ENCODE measurements at regions not wholly inside any gene's neighbourhood (a gene's known extent, or its start where the extent isn't known, plus 50 kb on each side); places are given as distances from the start of the nearest gene placed in this dataset.

- DNase-seq (ENCODE audit: low spot score): no peak
Observed at GRCh38 chr13:50589139-50589538, 254.4 kb downstream of the DLEU7 start.

GRCh38 chr13:50589651-50590054 is 253.8 kb downstream of the DLEU7 start:
- DNase-seq (ENCODE audit: low spot score): no peak

- DNase-seq (ENCODE audit: low spot score): no peak
Observed at GRCh38 chr13:50592412-50593155, 250.9 kb downstream of the DLEU7 start.

- no peak for DNase-seq (ENCODE audit: low spot score)
Observed at GRCh38 chr13:50593207-50593606, 250.3 kb downstream of the DLEU7 start.

GRCh38 chr13:50594276-50595051 is 249.0 kb downstream of the DLEU7 start:
- no peak for DNase-seq (ENCODE audit: low spot score)

GRCh38 chr13:50595196-50595595 is 248.3 kb downstream of the DLEU7 start:
- DNase-seq (ENCODE audit: low spot score): no peak

GRCh38 chr13:50596156-50596555 is 247.3 kb downstream of the DLEU7 start:
- no peak for DNase-seq (ENCODE audit: low spot score)

- no peak for DNase-seq (ENCODE audit: low spot score)
Observed at GRCh38 chr13:50596776-50597203, 246.7 kb downstream of the DLEU7 start.

GRCh38 chr13:50598338-50598737 is 245.2 kb downstream of the DLEU7 start:
- DNase-seq (ENCODE audit: low spot score): no peak

- no peak for DNase-seq (ENCODE audit: low spot score)
Observed at GRCh38 chr13:50599046-50599445, 244.4 kb downstream of the DLEU7 start.

GRCh38 chr13:50599927-50600326 is 243.6 kb downstream of the DLEU7 start:
- DNase-seq (ENCODE audit: low spot score): no peak

- no peak for DNase-seq (ENCODE audit: low spot score)
Observed at GRCh38 chr13:50608370-50608769, 235.1 kb downstream of the DLEU7 start.

- DNase-seq (ENCODE audit: low spot score): no peak
Observed at GRCh38 chr13:50609011-50609410, 234.5 kb downstream of the DLEU7 start.

GRCh38 chr13:50610238-50610637 is 233.3 kb downstream of the DLEU7 start:
- no peak for DNase-seq (ENCODE audit: low spot score)

GRCh38 chr13:50611117-50611781 is 232.2 kb downstream of the DLEU7 start:
- DNase-seq (ENCODE audit: low spot score): no peak

- no peak for DNase-seq (ENCODE audit: low spot score)
Observed at GRCh38 chr13:50612717-50613116, 230.8 kb downstream of the DLEU7 start.

GRCh38 chr13:50613356-50613831 is 230.1 kb downstream of the DLEU7 start:
- DNase-seq (ENCODE audit: low spot score): no peak

- no peak for DNase-seq (ENCODE audit: low spot score)
Observed at GRCh38 chr13:50615234-50615633, 228.3 kb downstream of the DLEU7 start.

GRCh38 chr13:50616101-50616500 is 227.4 kb downstream of the DLEU7 start:
- DNase-seq (ENCODE audit: low spot score): no peak

GRCh38 chr13:50617134-50617721 is 226.3 kb downstream of the DLEU7 start:
- no peak for DNase-seq (ENCODE audit: low spot score)

GRCh38 chr13:50618206-50618605 is 225.3 kb downstream of the DLEU7 start:
- no peak for DNase-seq (ENCODE audit: low spot score)

Measured in mesenteric fat pad (tissue), 1 donor.